Glutamatergic neuron (in vitro differentiated cells): ENCODE measurements at regions not wholly inside any gene's neighbourhood (a gene's known extent, or its start where the extent isn't known, plus 50 kb on each side); places are given as distances from the start of the nearest gene placed in this dataset.

Experiments used
- DNase-seq: peaks from one replicate; pipeline ENCODE4 v3.0.0; 2022
- H3K27ac Mint-ChIP-seq: one replicate; pipeline ENCODE4 v1.8.0; 2020; ENCODE audit warnings: mild to moderate bottlenecking, mixed read lengths, inconsistent platforms; ENCODE audit not compliant: unreplicated experiment
- H3K27me3 Mint-ChIP-seq: one replicate; pipeline ENCODE4 v1.8.0; 2020; ENCODE audit warnings: mild to moderate bottlenecking, moderate library complexity, mixed read lengths, inconsistent platforms; ENCODE audit not compliant: unreplicated experiment
- H3K36me3 Mint-ChIP-seq: one replicate; pipeline ENCODE4 v1.8.0; 2020; ENCODE audit warnings: mild to moderate bottlenecking, mixed read lengths, inconsistent platforms; ENCODE audit not compliant: unreplicated experiment
- H3K4me1 Mint-ChIP-seq: one replicate; pipeline ENCODE4 v1.8.0; 2020; ENCODE audit warnings: mild to moderate bottlenecking, low read depth, mixed read lengths, inconsistent platforms; ENCODE audit not compliant: unreplicated experiment
- H3K4me3 Mint-ChIP-seq: one replicate; pipeline ENCODE4 v1.8.0; 2020; ENCODE audit warnings: mild to moderate bottlenecking, mixed read lengths, inconsistent platforms; ENCODE audit not compliant: unreplicated experiment
- H3K9me3 Mint-ChIP-seq: one replicate; pipeline ENCODE4 v1.8.0; 2020; ENCODE audit warnings: mild to moderate bottlenecking, moderate library complexity, mixed read lengths, inconsistent platforms; ENCODE audit not compliant: unreplicated experiment
- CTCF ChIP-seq: fragments of 200-600 bp; sonication (generic); IDR thresholded peaks from one replicate; pipeline ENCODE4 v1.5.0; 2021; ENCODE audit not compliant: partially characterized antibody, unreplicated experiment

GRCh38 chr7:114865564-114865963 lies 56.3 kb upstream of the MDFIC start:
- no peaks in the 10 kb centered on the region for H3K36me3 Mint-ChIP-seq
- TF ChIP-seq CTCF = peak; percentile 32
- H3K27ac Mint-ChIP-seq = no peak overlapping the region
- no peaks in the 10 kb centered on the region for H3K9me3 Mint-ChIP-seq
- peaks cover 2% of the 10 kb centered on the region for H3K4me1 Mint-ChIP-seq
- H3K27me3 Mint-ChIP-seq = no peaks in the 10 kb centered on the region
- H3K4me3 Mint-ChIP-seq = no peak overlapping the region
- peak; percentile 46 for DNase-seq
